ENCODE measurements at regions not wholly inside any gene's neighbourhood (a gene's known extent, or its start where the extent isn't known, plus 50 kb on each side); places are given as distances from the start of the nearest gene placed in this dataset.

GRCh38 chr15:87660251-87661129 lies 596.0 kb downstream of the NTRK3 start:
- TF ChIP-seq CTCF (conservative IDR thresholded peaks at IDR 0.05) = no peak
- no peak for TF ChIP-seq ZFX (IDR thresholded peaks at IDR 0.05)

Measured in C4-2B (cell line).